H7 (cell line): ENCODE measurements at regions not wholly inside any gene's neighbourhood (a gene's known extent, or its start where the extent isn't known, plus 50 kb on each side); places are given as distances from the start of the nearest gene placed in this dataset.
"Not testable (repeated sequence)": the region's sequence is repeated elsewhere in the genome, so short reads cannot be mapped to it uniquely, and the experiment has no call there.

Source experiments
- DNase-seq: peaks from one replicate; pipeline ENCODE4 v3.0.0; 2012
- H3K27me3 ChIP-seq: 2 replicates; pipeline ENCODE4 v1.6.0; 2011; ENCODE audit warnings: mild to moderate bottlenecking, low read length; ENCODE audit not compliant: control insufficient read depth, insufficient read depth
- H3K36me3 ChIP-seq: replicated peaks from 2 replicates; pipeline ENCODE4 v1.5.1; 2011; ENCODE audit warnings: low read length; ENCODE audit not compliant: control insufficient read depth, insufficient read depth
- H3K4me3 ChIP-seq: 2 replicates; pipeline ENCODE4 v1.5.1; 2011; ENCODE audit warnings: low read depth, mild to moderate bottlenecking, control low read depth, low read length, moderate library complexity; ENCODE audit not compliant: insufficient read depth

GRCh38 chr3:19825193-19825592, 108.8 kb downstream of the EFHB start:
- no peaks in the 10 kb centered on the region for H3K27me3 ChIP-seq
- no peak for DNase-seq
- H3K4me3 ChIP-seq: no peak overlapping the region
- H3K36me3 ChIP-seq: no peaks in the 10 kb centered on the region

- Histone ChIP-seq H3K36me3 (no peaks in the 10 kb centered on the region), H3K27me3 (no peaks in the 10 kb centered on the region), H3K4me3 (no peak overlapping the region)
- DNase-seq: no peak
Observed at GRCh38 chr3:19822805-19823204, 111.2 kb downstream of the EFHB start.

- H3K27me3 ChIP-seq: no peaks in the 10 kb centered on the region
- no peak for DNase-seq
- H3K4me3 ChIP-seq: no peak overlapping the region
- no peaks in the 10 kb centered on the region for H3K36me3 ChIP-seq
Observed at GRCh38 chr3:19816631-19817030, 117.4 kb downstream of the EFHB start.

- no peak for DNase-seq
- Histone ChIP-seq H3K36me3 (no peaks in the 10 kb centered on the region), H3K4me3 (no peak overlapping the region), H3K27me3 (no peaks in the 10 kb centered on the region)
Observed at GRCh38 chr3:19815805-19816204, 118.2 kb downstream of the EFHB start.

- H3K27me3 ChIP-seq, DNase-seq, H3K36me3 ChIP-seq, H3K4me3 ChIP-seq: not testable (repeated sequence)
Observed at GRCh38 chr3:19813743-19814142, 120.3 kb downstream of the EFHB start.

GRCh38 chr3:19811689-19812088, 122.3 kb downstream of the EFHB start:
- Histone ChIP-seq H3K27me3 (no peaks in the 10 kb centered on the region), H3K4me3 (no peak overlapping the region)
- no peak for DNase-seq

GRCh38 chr3:19808834-19809233, 125.2 kb downstream of the EFHB start:
- H3K36me3 ChIP-seq: no peaks in the 10 kb centered on the region
- H3K4me3 ChIP-seq: no peak overlapping the region
- DNase-seq: no peak
- no peaks in the 10 kb centered on the region for H3K27me3 ChIP-seq

More at GRCh38 chr3:19811689-19812088, 122.3 kb downstream of the EFHB start:
- H3K36me3 ChIP-seq: no peaks in the 10 kb centered on the region

- no peak for DNase-seq
- no peak overlapping the region for H3K4me3 ChIP-seq
- no peaks in the 10 kb centered on the region for H3K27me3 ChIP-seq
- H3K36me3 ChIP-seq: no peaks in the 10 kb centered on the region
Observed at GRCh38 chr3:19799887-19800286, 134.1 kb downstream of the EFHB start.

- DNase-seq: no peak
- no peak overlapping the region for H3K4me3 ChIP-seq
- no peaks in the 10 kb centered on the region for H3K36me3 ChIP-seq
- H3K27me3 ChIP-seq: no peaks in the 10 kb centered on the region
Observed at GRCh38 chr3:19799115-19799514, 134.9 kb downstream of the EFHB start.

- H3K36me3 ChIP-seq: no peaks in the 10 kb centered on the region
- H3K27me3 ChIP-seq: no peaks in the 10 kb centered on the region
- no peak for DNase-seq
- H3K4me3 ChIP-seq: no peak overlapping the region
Observed at GRCh38 chr3:19798324-19798723, 135.7 kb downstream of the EFHB start.

- no peak overlapping the region for H3K4me3 ChIP-seq
- H3K27me3 ChIP-seq: no peaks in the 10 kb centered on the region
- no peaks in the 10 kb centered on the region for H3K36me3 ChIP-seq
- DNase-seq: no peak
Observed at GRCh38 chr3:19792388-19792787, 141.6 kb downstream of the EFHB start.

- no peaks in the 10 kb centered on the region for H3K27me3 ChIP-seq
- H3K4me3 ChIP-seq: no peak overlapping the region
- H3K36me3 ChIP-seq: no peaks in the 10 kb centered on the region
- DNase-seq: no peak
Observed at GRCh38 chr3:19775765-19776164, 158.3 kb downstream of the EFHB start.

GRCh38 chr3:19769694-19770093, 164.3 kb downstream of the EFHB start:
- DNase-seq: no peak
- no peaks in the 10 kb centered on the region for H3K27me3 ChIP-seq
- H3K36me3 ChIP-seq: no peaks in the 10 kb centered on the region
- H3K4me3 ChIP-seq: no peak overlapping the region

GRCh38 chr3:19765954-19766353, 168.1 kb downstream of the EFHB start:
- no peak for DNase-seq
- no peaks in the 10 kb centered on the region for H3K36me3 ChIP-seq
- H3K27me3 ChIP-seq: no peaks in the 10 kb centered on the region
- H3K4me3 ChIP-seq: no peak overlapping the region

GRCh38 chr3:19757773-19758172, 176.2 kb downstream of the EFHB start:
- DNase-seq: no peak
- no peaks in the 10 kb centered on the region for H3K27me3 ChIP-seq
- H3K4me3 ChIP-seq: no peak overlapping the region

GRCh38 chr3:19749448-19750017, 184.5 kb downstream of the EFHB start:
- Histone ChIP-seq H3K27me3 (no peaks in the 10 kb centered on the region), H3K36me3 (no peaks in the 10 kb centered on the region), H3K4me3 (no peak overlapping the region)
- no peak for DNase-seq

More at GRCh38 chr3:19757773-19758172, 176.2 kb downstream of the EFHB start:
- H3K36me3 ChIP-seq: no peaks in the 10 kb centered on the region
